Adrenal gland (tissue), 9 donors: ENCODE measurements at regions not wholly inside any gene's neighbourhood (a gene's known extent, or its start where the extent isn't known, plus 50 kb on each side); places are given as distances from the start of the nearest gene placed in this dataset.
"Not testable (repeated sequence)": the region's sequence is repeated elsewhere in the genome, so short reads cannot be mapped to it uniquely, and the experiment has no call there.

Experiments used
- DNase-seq, 7 donors: peaks; one replicate each; pipeline ENCODE4 v3.0.0-alpha.2; 2019 to 2020
- H3K27ac ChIP-seq, 5 donors: fragments of 200-600 bp; sonication (generic) in 4 of 5; 1 replicate in 3 of 5; 2 replicates in 2 of 5; pipeline versions ENCODE4 v1.5.1 to v1.8.0; 2016 to 2020; ENCODE audit warnings: mild to moderate bottlenecking in 1 of 5
- H3K27me3 ChIP-seq: fragments of 200-600 bp; 2 replicates; pipeline ENCODE4 v1.8.0; 2021
- H3K36me3 ChIP-seq, 2 donors: fragments of 200-600 bp; replicated peaks in 1 of 2; 1 replicate in 1 of 2; 2 replicates in 1 of 2; pipeline versions ENCODE4 v1.5.1 to v1.8.0; 2018 to 2022
- H3K4me1 ChIP-seq, 2 donors: fragments of 200-600 bp; replicated peaks in 1 of 2; 1 replicate in 1 of 2; 2 replicates in 1 of 2; pipeline versions ENCODE4 v1.5.1 to v1.8.0; 2018 to 2021
- H3K4me3 ChIP-seq, 4 donors: fragments of 200-600 bp; sonication (generic) in 3 of 4; one replicate each; pipeline ENCODE4 v1.5.1; 2016 to 2018
- H3K9me3 ChIP-seq, 3 donors: fragments of 200-600 bp; sonication (generic) in 1 of 3; replicated peaks in 1 of 3; 1 replicate in 2 of 3; 2 replicates in 1 of 3; pipeline versions ENCODE4 v1.5.1 to v1.8.0; 2016 to 2021
- POLR2A ChIP-seq, 2 donors: fragments of 450-650 bp; IDR thresholded peaks; one replicate each; pipeline ENCODE4 v1.6.1; 2017; ENCODE audit warnings: antibody characterized with exemption in 2 of 2, mild to moderate bottlenecking in 2 of 2, moderate library complexity in 1 of 2
- WGBS, 4 donors: extraction: QIAGEN DNeasy Blood & Tissue Kit in 2 of 4; methylation state at CpG; one replicate each; pipeline versions ENCODE4 v1.1.5 to v1.1.7; 2013 to 2017; 5-methylcytosine and 5-hydroxymethylcytosine counted together
- intact Hi-C, 2 donors: fragments of 100-400 bp; cut with DNase I; formaldehyde crosslinking; loops; one replicate each; pipeline versions ENCODE4 v1.14.1 to v1.15.0; 2022 to 2023
- TF ChIP-seq, protein P1 (sequence below), 6 experiments: fragments of 450-650 bp in 4 of 6; fragments of 200-600 bp in 2 of 6; sonication (generic) in 1 of 6; IDR thresholded peaks; 1 replicate in 5 of 6; 2 replicates in 1 of 6; pipeline versions ENCODE4 v1.5.1 to v1.8.0; 2016 to 2021; ENCODE audit warnings: antibody characterized with exemption in 6 of 6, mild to moderate bottlenecking in 2 of 6, moderate library complexity in 1 of 6
- donor health status: healthy with polysubstance abuse.
- donor health status: Bipolar disorder and iron deficiency.
- donor health status: DM: yes; HTN: yes; CAD: no.
- donor health status: DM: no; HTN: no; CAD: no.
- donor health status: DM: no; HTN: no; CAD: no.

DNA sequence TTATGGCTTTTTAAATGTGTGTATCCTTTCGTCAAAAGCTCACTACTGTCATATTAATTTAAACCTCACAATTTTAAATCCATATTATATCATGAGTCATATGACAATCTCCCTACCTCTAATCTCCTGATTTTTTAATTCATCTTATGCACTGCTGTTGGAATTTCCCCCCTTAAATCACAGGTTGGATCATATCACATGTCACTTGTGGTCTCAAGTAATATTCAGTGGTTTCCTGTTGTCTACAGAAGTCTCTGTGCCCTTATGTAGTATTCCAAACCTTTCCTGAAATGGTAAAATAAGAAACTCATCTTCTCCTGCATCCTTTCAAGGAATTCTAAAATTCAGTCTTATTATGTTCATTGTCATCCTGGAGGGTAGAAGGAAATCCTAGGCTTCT is 116.0 kb upstream of the CBLB start:
- no peaks in the 10 kb centered on the region for H3K9me3 ChIP-seq
- no peak for DNase-seq
- no peak overlapping the region for H3K27ac ChIP-seq
- no peaks in the 10 kb centered on the region for H3K27me3 ChIP-seq
- WGBS, 4 donors: 91 to 98% (median 95%) methylated on average over 1 of the region's 1 CpG
- TF ChIP-seq POLR2A (IDR thresholded peaks at IDR 0.05): no peak
- TF ChIP-seq, protein P1, sequence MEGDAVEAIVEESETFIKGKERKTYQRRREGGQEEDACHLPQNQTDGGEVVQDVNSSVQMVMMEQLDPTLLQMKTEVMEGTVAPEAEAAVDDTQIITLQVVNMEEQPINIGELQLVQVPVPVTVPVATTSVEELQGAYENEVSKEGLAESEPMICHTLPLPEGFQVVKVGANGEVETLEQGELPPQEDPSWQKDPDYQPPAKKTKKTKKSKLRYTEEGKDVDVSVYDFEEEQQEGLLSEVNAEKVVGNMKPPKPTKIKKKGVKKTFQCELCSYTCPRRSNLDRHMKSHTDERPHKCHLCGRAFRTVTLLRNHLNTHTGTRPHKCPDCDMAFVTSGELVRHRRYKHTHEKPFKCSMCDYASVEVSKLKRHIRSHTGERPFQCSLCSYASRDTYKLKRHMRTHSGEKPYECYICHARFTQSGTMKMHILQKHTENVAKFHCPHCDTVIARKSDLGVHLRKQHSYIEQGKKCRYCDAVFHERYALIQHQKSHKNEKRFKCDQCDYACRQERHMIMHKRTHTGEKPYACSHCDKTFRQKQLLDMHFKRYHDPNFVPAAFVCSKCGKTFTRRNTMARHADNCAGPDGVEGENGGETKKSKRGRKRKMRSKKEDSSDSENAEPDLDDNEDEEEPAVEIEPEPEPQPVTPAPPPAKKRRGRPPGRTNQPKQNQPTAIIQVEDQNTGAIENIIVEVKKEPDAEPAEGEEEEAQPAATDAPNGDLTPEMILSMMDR (IDR thresholded peaks at IDR 0.05): no peak
- no peak overlapping the region for H3K4me3 ChIP-seq
- H3K4me1 ChIP-seq: no peaks in the 10 kb centered on the region
- H3K36me3 ChIP-seq: no peaks in the 10 kb centered on the region
- intact Hi-C loops: no loop called here

DNA sequence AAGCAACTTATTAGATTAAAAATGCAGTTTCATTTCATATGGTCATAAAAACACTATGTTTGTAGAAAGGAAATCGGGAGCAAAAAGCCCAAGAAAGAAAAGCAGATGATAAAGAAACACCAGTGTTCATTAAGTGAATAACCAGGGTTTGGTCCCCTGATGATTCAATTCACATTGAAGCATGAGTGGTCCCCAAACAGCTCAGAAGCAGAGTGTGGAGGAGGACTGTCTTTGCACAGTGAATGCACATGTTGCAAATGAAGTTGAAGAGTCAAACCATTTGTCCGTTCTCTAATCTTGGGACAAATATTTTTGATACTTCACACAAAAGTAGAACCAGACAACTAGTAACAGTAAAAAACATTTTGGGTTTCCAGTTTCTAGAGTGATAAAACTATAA is 117.5 kb upstream of the CBLB start:
- WGBS, 4 donors: 84 to 96% (median 93%) methylated on average over 2 of the region's 2 CpGs

DNA sequence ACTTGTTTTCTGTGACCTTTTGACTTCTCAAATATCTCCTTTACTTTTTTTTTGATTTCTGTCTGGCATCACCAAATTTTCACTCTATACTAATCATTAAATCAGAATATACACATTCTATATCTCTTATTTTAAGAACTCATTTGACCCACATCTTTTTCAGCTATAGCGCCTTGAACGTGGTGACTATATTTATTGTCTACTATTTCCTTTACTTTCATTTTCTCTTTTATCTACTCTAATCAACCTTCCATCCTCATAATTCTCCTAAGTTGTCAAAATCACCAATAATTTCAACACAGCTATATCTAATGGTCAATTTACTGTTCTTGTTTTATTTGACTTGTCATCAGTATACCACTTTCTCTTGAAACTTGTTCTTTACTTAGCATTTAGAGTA is 119.0 kb upstream of the CBLB start:
- no peak overlapping the region for H3K4me3 ChIP-seq
- no peaks in the 10 kb centered on the region for H3K27me3 ChIP-seq
- DNase-seq: no peak
- no peaks in the 10 kb centered on the region for H3K36me3 ChIP-seq
- H3K27ac ChIP-seq: no peak overlapping the region
- TF ChIP-seq, protein P1 (IDR thresholded peaks at IDR 0.05): no peak
- no peak for TF ChIP-seq POLR2A (IDR thresholded peaks at IDR 0.05)
- no peaks in the 10 kb centered on the region for H3K4me1 ChIP-seq
- WGBS, 4 donors: 79 to 84% (median 80%) methylated on average over 2 of the region's 2 CpGs
- intact Hi-C loops: no loop called here
- H3K9me3 ChIP-seq: peaks cover 0 to 3% (median 0%) of the 10 kb centered on the region in 3 donors

More for the DNA sequence above, 117.5 kb upstream of the CBLB start:
- H3K27ac ChIP-seq, H3K36me3 ChIP-seq, H3K4me3 ChIP-seq, intact Hi-C loops, DNase-seq, H3K4me1 ChIP-seq, H3K27me3 ChIP-seq, H3K9me3 ChIP-seq: not testable (repeated sequence)

DNA sequence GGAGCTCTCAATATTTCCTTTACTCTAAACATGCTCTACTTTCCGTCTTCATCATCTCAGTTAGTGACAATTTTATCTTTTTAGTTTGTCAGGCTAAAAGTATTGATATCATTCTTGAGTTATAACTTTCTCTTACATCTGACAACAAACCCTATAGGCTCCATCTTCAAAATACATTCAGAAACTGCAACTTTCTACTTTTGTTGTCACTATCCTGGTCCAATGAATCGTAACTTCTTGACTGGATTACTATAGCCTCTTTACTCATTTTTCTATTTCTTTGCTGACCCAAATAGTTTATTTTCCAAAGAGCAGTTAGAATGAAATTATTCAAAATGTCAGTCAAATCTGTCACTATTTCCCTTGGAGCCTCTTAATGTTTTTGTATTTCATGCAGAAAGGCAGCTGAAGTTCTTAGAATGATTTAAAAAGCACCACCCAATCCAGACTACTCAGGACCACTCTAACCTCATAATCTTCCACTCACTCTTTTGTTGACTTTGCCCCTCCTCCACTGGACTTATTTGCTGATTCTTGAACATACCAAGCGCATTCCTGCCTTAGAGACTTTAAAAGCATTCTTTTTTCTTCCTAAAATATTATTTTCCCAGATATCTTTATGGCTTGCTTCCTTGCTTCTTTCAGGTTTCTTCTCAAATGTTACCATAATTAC is 119.9 kb upstream of the CBLB start:
- WGBS, 4 donors: 91 to 95% (median 94%) methylated on average over 3 of the region's 3 CpGs
- TF ChIP-seq, protein P1 (IDR thresholded peaks at IDR 0.05): no peak
- TF ChIP-seq POLR2A (IDR thresholded peaks at IDR 0.05): no peak
- Histone ChIP-seq H3K9me3 (peaks cover 0 to 5% (median 0%) of the 10 kb centered on the region in 3 donors), H3K4me1 (no peaks in the 10 kb centered on the region), H3K36me3 (no peaks in the 10 kb centered on the region), H3K27me3 (no peaks in the 10 kb centered on the region), H3K27ac (no peak overlapping the region), H3K4me3 (no peak overlapping the region)
- DNase-seq: no peak
- intact Hi-C loops: no loop called here

DNA sequence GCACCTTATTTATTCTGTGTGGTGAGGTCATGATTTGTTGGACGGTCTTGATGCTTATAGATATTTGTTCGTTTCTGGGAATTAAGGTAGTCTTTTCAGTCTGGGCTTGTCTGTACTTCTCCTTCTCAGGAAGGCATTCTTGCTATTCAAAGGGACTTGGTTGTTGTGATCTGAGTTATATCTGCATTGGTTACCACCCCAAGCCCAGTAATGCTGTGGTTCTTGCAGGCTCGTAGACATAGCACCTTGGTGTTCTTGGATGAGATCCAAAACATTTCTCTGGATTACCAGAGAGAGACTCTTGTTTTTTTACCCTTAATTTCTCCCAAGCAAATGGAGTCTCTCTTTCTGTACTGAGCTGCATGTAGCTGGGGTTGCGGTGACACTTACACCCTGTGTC is 128.0 kb upstream of the CBLB start:
- Histone ChIP-seq H3K36me3 (no peaks in the 10 kb centered on the region), H3K9me3 (peaks cover 0 to 5% (median 0%) of the 10 kb centered on the region in 3 donors), H3K27me3 (no peaks in the 10 kb centered on the region), H3K4me1 (no peaks in the 10 kb centered on the region), H3K27ac (no peak overlapping the region), H3K4me3 (no peak overlapping the region)
- intact Hi-C loops: no loop called here
- TF ChIP-seq, protein P1 (IDR thresholded peaks at IDR 0.05): no peak
- no peak for TF ChIP-seq POLR2A (IDR thresholded peaks at IDR 0.05)
- DNase-seq: no peak
- 81 to 88% (median 81%) methylated on average over 4 of the region's 4 CpGs for WGBS, 4 donors
